ENCODE measurements at regions not wholly inside any gene's neighbourhood (a gene's known extent, or its start where the extent isn't known, plus 50 kb on each side); places are given as distances from the start of the nearest gene placed in this dataset.

DNA sequence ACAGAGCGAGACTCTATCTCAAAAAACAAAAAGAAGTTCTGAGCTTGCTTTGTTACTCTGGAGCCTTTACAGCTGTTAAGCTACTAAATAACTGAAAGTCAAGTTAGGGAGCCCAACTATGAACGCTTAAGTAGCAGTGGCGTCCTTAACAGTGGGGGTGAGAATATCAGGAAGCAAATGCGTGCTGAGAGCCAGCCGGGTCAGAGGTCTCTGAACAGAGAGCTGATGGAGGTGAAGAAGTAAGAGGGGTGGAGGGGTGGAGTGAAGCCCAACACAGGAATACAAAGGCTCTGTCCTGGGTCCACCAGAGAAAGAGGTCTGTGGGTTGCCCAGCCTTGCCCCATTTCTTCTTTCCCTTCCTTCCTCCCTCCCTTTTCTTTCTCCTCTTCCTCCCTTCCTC, 104.1 kb upstream of the GATA6 start:
- H3K4me2 ChIP-seq (ENCODE audit: low read length) = no peak overlapping the region
- BruUV-seq (replicated peaks) = no TSS peak
- no peak for ATAC-seq
- no peak overlapping the region for H3K27ac ChIP-seq (ENCODE audit: low read length)
- no peaks in the 10 kb centered on the region for H3K36me3 ChIP-seq (ENCODE audit: low read depth, low read length)
- no peaks in the 10 kb centered on the region for H3K9me3 ChIP-seq (ENCODE audit: low read length)
- TF ChIP-seq EZH2 (IDR thresholded peaks at IDR 0.05; ENCODE audit: low read length, unreplicated experiment) (no peak), EZH2phosphoT487 (IDR thresholded peaks at IDR 0.05; ENCODE audit: borderline replicate concordance, low read length) (no peak)
- TF ChIP-seq, protein P1, sequence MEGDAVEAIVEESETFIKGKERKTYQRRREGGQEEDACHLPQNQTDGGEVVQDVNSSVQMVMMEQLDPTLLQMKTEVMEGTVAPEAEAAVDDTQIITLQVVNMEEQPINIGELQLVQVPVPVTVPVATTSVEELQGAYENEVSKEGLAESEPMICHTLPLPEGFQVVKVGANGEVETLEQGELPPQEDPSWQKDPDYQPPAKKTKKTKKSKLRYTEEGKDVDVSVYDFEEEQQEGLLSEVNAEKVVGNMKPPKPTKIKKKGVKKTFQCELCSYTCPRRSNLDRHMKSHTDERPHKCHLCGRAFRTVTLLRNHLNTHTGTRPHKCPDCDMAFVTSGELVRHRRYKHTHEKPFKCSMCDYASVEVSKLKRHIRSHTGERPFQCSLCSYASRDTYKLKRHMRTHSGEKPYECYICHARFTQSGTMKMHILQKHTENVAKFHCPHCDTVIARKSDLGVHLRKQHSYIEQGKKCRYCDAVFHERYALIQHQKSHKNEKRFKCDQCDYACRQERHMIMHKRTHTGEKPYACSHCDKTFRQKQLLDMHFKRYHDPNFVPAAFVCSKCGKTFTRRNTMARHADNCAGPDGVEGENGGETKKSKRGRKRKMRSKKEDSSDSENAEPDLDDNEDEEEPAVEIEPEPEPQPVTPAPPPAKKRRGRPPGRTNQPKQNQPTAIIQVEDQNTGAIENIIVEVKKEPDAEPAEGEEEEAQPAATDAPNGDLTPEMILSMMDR (conservative IDR thresholded peaks at IDR 0.05; ENCODE audit: low read depth, low read length) = no peak
- DNase-seq = no peak
- H3K9ac ChIP-seq (ENCODE audit: low read length) = no peak overlapping the region
- no peak overlapping the region for H2AFZ ChIP-seq (ENCODE audit: low read length)
- intact Hi-C loops (cut with micrococcal nuclease) = no loop called here
- H4K20me1 ChIP-seq (ENCODE audit: low read length) = no peaks in the 10 kb centered on the region
- ChIA-PET POLR2A (ENCODE audit: unreplicated experiment) (no interaction called here), CTCF (no interaction called here)
- no peaks in the 10 kb centered on the region for H3F3A ChIP-seq (ENCODE audit: low read length, unreplicated experiment)
- no peaks in the 10 kb centered on the region for H3K79me2 ChIP-seq (ENCODE audit: low read length)
- no peaks in the 10 kb centered on the region for H3K9me2 ChIP-seq (replicated peaks; ENCODE audit: low read length)
- no peaks in the 10 kb centered on the region for H3K27me3 ChIP-seq (ENCODE audit: low read length)
- H3K4me3 ChIP-seq (ENCODE audit: low read length) = no peak overlapping the region
- H3K4me1 ChIP-seq (ENCODE audit: insufficient read depth, low read length) = peaks cover 5% of the 10 kb centered on the region

DNA sequence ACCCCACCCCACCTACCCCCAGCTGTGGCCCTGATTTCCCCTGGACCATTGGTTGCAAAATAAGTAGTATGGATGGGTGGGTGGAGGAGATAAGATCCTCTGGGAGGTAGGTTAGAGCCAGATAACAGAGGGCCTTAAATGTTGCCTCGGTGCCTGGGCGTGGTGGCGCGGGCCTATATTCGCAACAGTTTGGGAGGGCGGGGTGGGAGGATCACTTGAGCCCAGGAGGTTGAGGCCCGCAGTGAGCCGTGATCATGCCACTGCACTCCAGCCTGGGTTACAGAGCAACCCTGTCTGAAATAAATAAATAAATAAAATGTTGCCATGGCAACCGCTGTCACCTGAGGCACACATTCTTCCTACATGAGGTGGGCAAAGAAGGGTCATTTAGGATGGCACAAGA, 103.3 kb upstream of the GATA6 start:
- Histone ChIP-seq H2AFZ (ENCODE audit: low read length) (no peak overlapping the region), H3K27me3 (ENCODE audit: low read length) (no peaks in the 10 kb centered on the region), H3K9me2 (replicated peaks; ENCODE audit: low read length) (no peaks in the 10 kb centered on the region), H3K79me2 (ENCODE audit: low read length) (no peaks in the 10 kb centered on the region), H3K9ac (ENCODE audit: low read length) (no peak overlapping the region), H4K20me1 (ENCODE audit: low read length) (no peaks in the 10 kb centered on the region), H3K9me3 (ENCODE audit: low read length) (no peaks in the 10 kb centered on the region), H3K4me3 (ENCODE audit: low read length) (no peak overlapping the region), H3K36me3 (ENCODE audit: low read depth, low read length) (no peaks in the 10 kb centered on the region), H3K4me2 (ENCODE audit: low read length) (no peak overlapping the region), H3K27ac (ENCODE audit: low read length) (no peak overlapping the region), H3K4me1 (ENCODE audit: insufficient read depth, low read length) (peaks cover 5% of the 10 kb centered on the region), H3F3A (ENCODE audit: low read length, unreplicated experiment) (no peaks in the 10 kb centered on the region)
- no TSS peak for BruUV-seq (replicated peaks)
- intact Hi-C loops (cut with micrococcal nuclease) = no loop called here
- ChIA-PET CTCF (no interaction called here), POLR2A (ENCODE audit: unreplicated experiment) (no interaction called here)
- ATAC-seq (no peak), DNase-seq (no peak)
- TF ChIP-seq, protein P1 (conservative IDR thresholded peaks at IDR 0.05; ENCODE audit: low read depth, low read length) = no peak
- TF ChIP-seq EZH2 (IDR thresholded peaks at IDR 0.05; ENCODE audit: low read length, unreplicated experiment) (no peak), EZH2phosphoT487 (IDR thresholded peaks at IDR 0.05; ENCODE audit: borderline replicate concordance, low read length) (no peak)

DNA sequence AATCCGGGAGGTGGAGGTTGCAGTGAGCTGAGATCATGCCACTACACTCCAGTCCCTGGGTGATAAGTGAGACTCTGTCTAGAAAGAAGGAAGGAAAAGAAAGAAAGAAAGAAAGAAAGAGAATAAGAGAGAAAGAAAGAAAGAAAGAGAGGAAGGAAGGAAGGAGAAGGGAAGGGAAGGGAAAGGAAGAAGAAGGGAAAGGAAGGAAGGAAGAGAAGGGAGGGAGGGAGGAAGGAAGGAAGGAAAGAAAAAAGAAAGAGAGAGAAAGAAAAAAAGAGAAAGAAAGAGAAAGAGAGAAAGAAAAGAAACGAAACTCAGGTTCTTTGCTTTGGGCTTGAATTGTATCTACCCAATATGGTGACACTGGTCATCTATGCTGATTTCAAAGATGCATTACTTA, 102.3 kb upstream of the GATA6 start:
- no peak overlapping the region for H3K4me3 ChIP-seq (ENCODE audit: low read length)
- H4K20me1 ChIP-seq (ENCODE audit: low read length) = no peaks in the 10 kb centered on the region
- H3K9ac ChIP-seq (ENCODE audit: low read length) = no peak overlapping the region
- H3K9me3 ChIP-seq (ENCODE audit: low read length) = no peaks in the 10 kb centered on the region
- DNase-seq (no peak), ATAC-seq (no peak)
- no TSS peak for BruUV-seq (replicated peaks)
- no peak overlapping the region for H3K4me2 ChIP-seq (ENCODE audit: low read length)
- TF ChIP-seq EZH2 (IDR thresholded peaks at IDR 0.05; ENCODE audit: low read length, unreplicated experiment) (no peak), EZH2phosphoT487 (IDR thresholded peaks at IDR 0.05; ENCODE audit: borderline replicate concordance, low read length) (no peak)
- CTCF ChIA-PET = no interaction called here
- no peaks in the 10 kb centered on the region for H3K79me2 ChIP-seq (ENCODE audit: low read length)
- H2AFZ ChIP-seq (ENCODE audit: low read length) = no peak overlapping the region
- POLR2A ChIA-PET (ENCODE audit: unreplicated experiment) = no interaction called here
- no peaks in the 10 kb centered on the region for H3F3A ChIP-seq (ENCODE audit: low read length, unreplicated experiment)
- H3K9me2 ChIP-seq (replicated peaks; ENCODE audit: low read length) = no peaks in the 10 kb centered on the region
- no peaks in the 10 kb centered on the region for H3K36me3 ChIP-seq (ENCODE audit: low read depth, low read length)
- H3K4me1 ChIP-seq (ENCODE audit: insufficient read depth, low read length) = peaks cover 5% of the 10 kb centered on the region
- intact Hi-C loops (cut with micrococcal nuclease) = no loop called here
- no peaks in the 10 kb centered on the region for H3K27me3 ChIP-seq (ENCODE audit: low read length)
- H3K27ac ChIP-seq (ENCODE audit: low read length) = no peak overlapping the region
